GM19463 (cell line): ENCODE measurements at regions not wholly inside any gene's neighbourhood (a gene's known extent, or its start where the extent isn't known, plus 50 kb on each side); places are given as distances from the start of the nearest gene placed in this dataset.

Experiments used
- ATAC-seq: cut with Tn5 transposase; IDR thresholded peaks from one replicate; pipeline ENCODE4 v1.9.1; 2021; ENCODE audit warnings: mild to moderate bottlenecking, moderate library complexity; ENCODE audit not compliant: unreplicated experiment

DNA sequence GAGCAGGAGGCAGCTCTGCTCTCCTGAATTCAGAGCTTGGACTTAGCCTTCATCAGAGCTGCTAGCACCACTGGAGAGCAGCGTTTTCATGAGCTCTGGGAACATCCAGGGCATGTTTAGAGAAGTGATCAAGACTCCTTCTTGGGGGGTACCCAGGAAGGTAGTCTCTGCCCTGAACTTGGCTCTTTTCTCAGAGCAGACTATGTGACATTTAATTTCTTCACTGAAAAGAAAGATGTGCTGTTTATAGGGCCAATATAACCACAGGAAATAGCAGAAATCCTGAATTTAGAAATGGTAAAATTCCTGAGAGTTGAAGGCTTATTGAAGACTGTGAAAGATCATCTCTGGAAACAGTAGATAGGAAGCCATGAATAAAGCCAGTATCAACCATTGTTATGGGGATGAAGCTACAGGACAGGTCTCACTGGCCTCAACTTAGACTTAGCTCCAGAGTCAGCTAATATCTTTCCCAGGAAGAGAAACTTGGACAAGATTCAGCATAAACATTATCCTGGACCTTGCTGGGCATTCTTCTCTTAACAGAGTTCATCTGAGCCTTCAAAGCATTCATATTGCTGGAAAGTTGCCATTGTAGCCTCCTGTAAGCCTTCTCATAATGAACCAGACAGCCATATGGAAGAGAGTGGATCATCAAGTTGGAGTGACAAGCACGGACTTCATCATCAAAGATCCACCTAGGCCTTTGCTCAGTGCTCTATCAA lies 386.6 kb upstream of the THBS1 start:
- ATAC-seq: no peak

DNA sequence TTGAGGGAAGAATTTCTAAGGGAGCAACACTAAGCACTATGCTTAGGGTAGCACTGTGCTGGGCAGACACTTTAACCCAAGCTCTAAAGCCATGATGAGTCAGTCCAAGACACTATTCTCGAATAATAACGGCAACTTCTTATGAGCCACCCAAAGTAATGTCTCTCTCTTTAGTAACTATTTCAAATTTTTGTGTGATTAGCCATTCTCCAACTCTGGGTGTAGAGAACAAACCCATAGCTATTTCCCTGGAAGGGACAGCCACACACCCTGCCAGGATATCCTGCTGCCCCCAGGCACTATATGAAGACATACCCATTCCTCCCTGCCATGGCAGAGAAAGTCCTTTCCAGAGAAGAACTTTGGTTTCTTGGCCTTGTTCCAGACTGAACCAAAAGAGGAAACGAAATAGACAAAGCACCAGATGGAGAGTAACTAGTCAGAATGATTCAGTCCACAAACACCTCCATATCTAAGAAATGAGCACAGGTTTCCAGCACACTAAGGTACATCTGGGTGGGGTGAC lies 384.9 kb upstream of the THBS1 start:
- no peak for ATAC-seq

DNA sequence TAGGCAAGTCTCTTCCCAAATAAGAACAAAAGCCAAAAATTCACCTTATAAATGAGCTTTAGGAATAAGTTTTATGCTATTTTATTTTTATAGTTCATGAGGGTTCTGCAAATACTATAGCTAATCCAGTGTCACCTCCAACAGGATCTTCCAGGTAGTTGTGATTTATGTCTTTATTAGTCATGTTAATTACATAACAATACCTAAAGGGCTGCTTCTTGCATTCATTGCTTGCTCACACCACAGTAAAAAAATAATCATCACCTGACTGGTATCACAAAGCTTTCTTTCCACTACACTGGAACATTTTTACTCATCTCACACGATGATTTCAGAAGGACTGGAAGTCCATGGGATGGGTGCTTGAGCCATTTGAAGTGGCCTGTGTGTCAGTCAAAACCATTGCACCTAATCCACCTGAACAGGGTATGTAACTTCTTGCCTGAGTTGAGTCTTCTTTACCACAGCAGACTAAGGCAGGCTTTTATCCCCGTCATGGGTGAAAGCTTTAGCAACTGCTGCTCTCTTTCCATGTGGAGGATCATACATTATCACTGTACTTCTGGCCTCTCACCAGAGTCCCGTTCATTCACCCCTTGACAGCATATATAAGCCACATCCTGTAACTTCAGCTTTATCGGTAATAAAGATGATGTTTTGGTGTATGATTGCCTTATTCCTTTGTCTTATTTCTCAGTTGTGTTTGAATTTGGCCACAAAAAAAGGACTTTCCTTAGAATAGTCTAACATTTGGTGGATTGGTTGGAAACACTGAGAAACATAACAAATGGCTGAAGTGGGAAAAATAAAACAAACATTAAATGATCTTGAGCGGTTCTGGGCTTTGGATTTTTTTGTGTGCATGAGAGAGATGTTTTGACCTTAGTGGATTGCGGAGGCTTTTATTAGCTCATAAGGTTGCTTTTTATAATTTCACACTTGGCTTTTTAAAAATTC lies 382.6 kb upstream of the THBS1 start:
- ATAC-seq: no peak

DNA sequence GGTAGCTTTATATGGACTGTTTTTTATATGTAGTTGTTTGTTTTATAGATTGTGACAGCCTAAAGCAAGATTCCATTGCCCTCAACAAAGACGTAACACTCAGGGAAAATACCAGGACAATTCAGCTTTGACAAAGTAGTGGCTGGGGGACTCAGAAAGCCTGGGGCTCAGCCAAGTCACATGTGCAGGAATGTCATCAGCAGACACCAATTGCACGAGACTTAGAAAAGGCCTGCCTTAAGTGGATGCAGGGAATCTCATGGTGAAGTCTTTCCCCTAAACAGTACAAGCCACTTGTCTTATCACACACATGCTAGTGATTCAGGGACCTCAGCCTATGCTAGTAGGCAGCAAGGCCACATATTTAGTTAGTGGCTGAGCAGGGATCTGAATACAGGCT lies 381.8 kb upstream of the THBS1 start:
- no peak for ATAC-seq

DNA sequence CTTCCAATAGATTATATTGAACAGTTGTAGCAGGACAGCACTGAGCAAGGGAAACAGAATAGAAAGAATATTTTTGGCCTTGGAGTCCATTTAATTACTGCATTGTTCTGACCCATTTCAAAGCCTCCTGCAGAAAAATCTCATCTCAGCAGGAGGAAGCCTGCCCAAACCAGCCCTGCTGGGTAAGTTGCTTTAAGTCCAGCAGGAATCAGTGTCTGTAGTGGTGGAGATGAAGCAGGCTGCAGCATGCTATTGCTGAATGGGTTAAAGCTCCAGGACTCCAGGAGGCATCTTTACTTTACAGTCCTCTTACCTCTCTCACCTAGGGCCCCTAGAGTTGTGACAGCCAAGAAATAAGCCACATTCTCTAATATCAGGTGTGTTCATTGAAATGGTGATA lies 380.3 kb upstream of the THBS1 start:
- no peak for ATAC-seq

DNA sequence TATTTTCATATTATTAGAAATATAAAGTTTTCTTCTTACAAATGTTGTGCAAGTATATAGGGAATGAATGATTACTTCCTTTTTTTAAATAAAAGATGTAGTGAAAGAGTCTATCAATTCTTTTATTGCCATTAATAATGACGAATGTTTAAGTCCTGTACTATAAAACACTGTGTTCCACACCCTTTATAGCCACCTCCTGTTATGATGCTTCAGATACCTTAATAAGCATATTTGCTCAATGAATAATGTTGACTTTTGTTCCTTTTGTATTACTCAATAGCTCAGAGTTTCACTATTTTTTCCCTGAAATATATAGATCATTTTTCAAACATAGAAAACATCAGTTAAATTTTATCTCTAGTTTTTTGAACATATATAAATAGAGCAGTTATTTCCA lies 378.2 kb upstream of the THBS1 start:
- ATAC-seq: no peak

DNA sequence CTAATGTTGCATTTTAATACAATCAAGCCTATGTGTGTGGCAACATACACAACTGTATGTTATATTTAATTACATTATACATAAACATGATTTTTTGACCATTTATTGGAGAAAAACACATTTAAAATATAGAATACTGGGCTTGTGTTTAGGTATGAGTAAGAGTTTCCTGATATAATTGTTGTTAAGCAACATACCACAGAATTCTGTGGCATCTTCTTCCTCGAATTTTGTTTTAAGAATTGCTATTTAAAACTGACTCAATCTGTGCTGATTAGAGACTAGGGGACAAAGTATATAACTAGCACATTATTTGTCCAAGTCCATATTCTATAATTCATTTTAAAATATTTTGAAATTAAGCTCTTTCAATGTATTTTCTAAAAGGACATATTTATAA lies 376.8 kb upstream of the THBS1 start:
- ATAC-seq: no peak

DNA sequence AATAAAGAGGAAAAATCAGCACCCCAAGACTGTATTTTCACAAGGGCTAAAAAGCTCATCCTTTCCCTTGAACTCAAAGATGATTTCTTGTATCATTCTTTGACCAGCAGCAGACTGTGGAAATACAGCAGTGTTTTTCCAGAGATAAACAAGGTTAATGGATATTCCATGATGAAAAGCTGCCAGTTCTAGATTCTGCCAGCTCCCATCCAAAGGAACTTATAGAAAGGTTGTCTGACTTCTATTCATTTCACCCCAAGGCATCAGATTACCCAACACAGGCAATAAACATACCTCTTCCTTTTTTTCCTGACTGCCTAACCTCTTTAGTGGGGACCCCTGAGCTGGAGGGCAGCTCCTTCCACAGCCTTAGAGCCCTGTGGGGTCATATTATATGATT lies 375.8 kb upstream of the THBS1 start:
- ATAC-seq: no peak

DNA sequence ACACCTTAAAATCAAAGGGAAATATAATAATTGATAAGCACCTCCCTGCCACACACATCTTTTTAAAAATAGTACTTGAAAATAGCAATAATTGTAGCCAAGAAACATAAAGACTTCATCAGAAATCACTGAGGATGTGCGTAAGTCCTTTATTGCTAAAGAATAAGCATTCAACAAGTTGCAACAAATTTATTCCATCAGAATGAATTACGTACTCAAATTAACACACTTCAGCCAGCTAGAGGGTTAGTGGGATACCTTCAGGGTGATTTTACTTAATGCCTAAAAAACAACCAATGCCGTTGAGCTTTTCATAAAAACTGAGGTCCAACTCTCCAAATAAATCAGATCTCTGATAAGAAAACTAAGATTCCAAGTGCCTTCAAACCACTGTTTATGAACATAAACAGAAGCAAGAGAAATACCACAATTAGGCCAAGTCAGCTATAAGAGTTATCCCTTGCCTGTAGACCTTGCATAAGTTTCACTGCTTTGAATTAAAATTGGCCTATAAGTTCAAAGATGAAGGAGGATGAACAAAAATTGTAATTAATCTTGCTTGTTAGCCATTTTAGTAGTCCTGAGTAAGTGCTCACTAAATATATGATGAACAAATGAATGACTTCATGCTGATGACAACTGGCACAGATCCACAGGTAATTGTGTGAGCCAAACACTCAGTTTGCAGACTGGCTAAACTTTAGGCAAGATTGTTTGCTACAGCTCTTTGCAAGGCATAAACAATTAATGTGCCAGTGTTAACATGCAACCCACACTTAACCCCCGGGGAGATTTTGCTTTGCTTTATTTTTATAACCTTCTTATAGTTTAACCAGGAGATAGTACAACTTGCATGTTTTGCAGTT lies 375.1 kb upstream of the THBS1 start:
- no peak for ATAC-seq

DNA sequence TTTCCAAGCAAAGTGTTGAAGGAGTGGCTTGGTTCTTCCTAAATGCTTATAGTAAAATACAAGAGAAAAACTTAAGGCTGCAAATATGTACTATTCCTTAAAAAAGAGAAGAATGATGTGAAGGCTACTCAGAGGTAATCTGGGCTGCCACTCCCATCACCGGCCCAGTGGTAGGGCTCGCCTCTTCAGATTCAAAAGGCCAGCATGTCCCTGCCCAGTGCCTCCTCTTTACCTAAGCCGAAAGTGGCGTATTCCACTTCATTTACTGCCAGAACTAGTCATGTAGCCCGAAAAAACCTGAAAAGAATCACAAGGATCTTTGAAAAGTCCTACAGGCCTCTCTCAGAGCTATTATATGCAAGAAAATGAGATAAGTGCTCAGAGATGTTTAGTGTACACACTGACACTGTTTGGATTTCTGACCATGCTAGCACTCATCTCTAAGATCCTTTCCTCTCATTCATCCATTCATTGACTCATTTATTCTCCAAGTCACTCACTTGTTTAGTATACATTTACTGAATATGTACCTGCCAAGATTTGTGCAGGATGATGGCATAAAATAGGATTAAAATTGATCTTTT lies 373.3 kb upstream of the THBS1 start:
- ATAC-seq: no peak

DNA sequence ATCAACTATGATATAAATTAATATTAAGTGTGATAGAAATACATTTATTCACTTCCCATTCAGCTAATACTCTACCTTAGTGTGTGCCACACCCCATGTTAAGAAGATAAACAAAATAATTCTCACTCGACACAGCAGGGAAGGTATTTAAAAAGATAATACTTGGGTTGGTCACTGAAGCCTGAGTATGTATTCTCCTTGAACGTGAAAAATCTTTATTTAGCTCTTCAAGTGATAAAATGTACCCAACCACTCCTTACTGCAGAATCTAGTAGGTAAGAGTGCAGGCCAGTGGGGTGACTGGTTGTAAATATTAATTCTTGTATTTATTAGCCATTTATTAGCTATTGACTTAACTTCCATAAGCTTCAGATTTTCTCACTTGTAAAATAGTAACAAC lies 372.7 kb upstream of the THBS1 start:
- no peak for ATAC-seq

DNA sequence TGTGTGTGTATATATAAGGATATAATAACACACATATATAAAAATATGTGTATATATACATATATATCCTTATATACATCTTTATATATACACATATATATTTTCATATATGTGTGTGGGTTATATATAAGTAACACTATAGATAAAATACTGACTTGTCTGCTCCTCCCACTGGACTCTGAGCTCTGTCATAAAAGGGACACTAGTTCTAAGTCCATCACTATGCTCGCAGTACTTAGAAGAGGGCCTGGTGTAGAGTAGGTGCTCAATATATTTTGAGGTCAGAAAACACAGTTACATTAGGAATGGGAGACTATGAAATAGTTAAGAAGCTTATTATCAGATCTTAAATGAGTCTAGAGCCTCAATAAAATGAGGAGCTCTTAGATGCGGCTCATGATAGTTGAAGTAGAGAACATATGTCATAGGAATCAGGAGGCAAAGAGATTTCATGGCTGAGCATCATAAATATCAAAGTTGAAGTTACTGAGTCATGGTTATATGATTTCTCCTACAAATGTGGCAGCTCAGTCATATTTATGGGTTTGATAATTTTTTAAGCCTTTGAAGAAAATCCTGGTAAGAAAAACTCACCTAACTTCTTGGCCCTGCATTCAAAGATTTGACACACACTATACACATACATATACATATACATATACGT lies 371.2 kb upstream of the THBS1 start:
- ATAC-seq: no peak

DNA sequence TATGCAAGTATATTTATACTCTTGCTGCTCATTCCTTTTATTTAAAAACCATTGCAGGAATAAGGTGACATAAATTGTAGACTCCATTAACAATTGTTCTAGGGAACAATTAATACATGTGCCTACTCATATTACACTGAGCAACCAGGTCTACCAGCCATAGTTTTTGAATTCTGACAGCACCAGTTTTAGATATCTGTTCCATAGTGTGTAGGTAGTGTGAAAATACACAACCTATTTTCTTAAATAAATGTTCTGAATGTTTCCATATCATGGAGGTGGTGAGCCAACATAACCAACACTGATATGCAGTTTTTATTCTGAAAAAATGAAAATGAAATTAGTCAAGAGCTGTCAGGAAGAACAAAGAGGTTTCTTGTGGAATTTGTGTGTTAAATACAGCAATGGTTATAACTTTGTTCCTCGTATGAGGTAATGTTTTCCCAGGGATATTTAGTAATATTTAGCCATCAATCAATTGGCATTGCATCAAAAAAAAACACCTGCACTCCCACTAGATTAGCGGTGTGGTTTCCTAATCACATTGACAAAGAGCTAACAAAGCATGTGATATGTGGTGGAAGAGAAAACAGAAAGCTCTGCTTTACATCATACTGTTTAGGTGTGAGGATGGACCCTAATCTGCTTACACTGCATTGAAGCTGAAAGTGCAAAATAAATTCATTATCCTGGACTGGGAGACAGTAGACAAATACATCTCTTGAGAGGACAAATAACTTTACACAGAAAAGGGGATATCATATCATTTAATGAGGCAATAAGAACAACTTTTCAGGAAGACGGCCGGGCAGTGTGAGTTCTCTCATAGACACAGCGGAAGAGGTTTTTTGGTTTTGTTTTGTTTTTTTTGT lies 369.5 kb upstream of the THBS1 start:
- no peak for ATAC-seq

DNA sequence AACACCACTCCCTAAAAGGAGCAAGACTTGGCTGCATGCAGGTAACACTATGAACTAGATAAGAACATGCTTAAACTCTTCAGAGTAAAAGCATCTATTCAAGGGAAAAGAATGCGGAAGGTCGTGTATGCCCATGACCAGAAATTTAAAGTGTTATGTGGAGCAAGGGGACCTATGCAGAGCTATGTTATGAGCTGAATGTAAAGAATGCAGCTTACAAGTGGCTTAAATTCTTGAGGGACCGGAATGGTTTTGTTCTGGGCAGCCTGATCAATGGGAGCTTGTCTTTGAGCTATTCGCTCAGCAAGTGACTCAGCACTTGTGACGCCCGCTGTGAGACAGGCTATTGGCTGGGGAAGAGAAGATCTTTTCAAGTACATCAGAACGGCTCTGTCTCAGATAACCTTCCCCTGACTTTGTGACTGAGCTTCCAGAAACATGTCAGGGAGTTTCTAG lies 367.5 kb upstream of the THBS1 start:
- ATAC-seq: no peak

DNA sequence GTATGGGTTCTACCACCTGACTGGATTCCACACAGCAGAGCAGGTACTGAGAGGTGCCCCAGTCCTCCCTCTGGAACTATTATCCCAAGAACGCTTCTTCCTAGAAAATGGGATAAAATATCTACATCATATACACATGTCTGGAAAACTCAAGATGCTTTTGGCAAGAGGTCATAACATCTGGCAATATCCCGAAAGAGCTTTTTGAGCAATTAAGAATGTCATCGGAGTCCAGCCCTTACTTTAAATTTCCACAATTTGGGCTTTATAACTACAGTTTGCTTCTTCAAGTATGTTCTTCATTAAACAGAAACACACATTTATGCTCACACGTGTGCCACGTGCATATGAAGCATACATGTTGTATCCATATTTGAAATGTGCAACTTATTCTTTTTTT lies 365.9 kb upstream of the THBS1 start:
- no peak for ATAC-seq

DNA sequence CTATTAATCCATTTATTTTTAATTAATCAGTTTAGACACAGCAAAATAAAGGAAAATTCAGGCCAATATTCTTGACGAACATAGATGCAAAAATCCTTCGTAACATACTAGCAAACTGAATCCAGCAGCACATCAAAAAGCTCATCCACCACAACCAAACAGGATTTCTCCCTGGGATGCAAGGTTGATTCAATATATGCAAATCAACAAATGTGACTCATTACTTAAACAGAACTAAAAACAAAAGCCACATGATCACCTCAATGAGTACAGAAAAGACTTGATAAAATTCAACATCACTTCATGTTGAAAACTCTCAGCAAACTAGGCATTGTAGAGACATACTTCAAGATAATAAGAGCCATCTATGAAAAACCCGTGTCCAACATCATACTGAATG lies 364.1 kb upstream of the THBS1 start:
- ATAC-seq: no peak

DNA sequence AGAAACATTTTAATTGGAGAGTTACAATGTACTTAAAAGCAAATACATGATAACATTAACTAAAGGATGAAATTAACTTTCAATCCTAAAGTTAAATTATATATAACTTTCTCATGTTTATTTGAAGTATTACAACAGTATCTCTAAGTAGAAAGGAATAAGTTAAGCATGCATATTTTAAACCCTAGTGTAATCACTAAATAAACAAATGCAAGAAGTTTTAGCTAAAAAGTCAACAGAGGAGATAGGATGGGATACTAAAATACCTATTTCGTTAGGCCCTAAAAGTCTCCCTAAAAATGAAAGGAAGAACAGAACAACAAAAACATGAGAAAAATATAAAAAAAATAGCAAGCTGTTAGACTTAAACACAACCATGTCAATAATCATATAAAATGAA lies 361.3 kb upstream of the THBS1 start:
- ATAC-seq: no peak

DNA sequence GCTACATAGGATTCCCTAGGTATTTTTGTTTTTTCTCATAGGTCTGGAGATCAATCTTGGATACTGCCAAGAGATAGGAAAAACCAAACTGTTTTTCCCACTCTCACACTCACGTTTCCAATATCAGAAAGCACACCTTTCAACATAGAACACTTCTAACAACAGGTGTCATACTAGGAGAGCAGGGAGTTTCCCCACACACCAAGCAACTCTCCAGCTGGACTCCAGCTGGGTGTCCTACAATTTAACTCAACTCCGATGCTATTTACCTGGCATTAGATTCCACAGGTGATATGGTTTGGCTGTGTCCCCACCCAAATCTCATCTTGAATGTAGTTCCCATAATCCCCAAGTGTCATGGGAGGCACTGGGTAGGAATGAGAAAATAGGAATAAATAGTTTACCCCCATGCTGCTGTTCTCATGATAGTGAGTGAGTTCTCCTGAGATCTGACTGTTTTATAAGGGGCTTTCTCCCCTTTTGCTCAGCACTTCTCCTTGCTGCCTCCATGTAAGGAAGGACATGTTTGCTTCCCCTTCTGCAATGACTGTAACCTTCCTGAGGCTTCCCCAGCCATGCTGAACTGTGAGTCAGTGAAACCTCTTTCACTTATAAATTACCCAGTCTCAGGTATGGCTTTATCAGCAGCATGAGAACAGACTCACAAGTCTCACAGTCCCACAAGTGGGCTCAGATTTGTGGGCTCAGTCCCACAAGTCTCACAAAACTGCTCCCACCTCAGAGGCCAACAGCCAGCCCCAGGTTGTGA lies 354.5 kb upstream of the THBS1 start:
- ATAC-seq: no peak
